SK-N-SH (cell line): ENCODE measurements at regions not wholly inside any gene's neighbourhood (a gene's known extent, or its start where the extent isn't known, plus 50 kb on each side); places are given as distances from the start of the nearest gene placed in this dataset.

ENCODE experiments used
- CTCF ChIA-PET: fragments of 300-600, 350-600 bp; formaldehyde crosslinking; extraction: SDS; loops from one replicate; lab custom pipeline; 2021; lab: Yijun Ruan, JAX
- POLR2A ChIA-PET: fragments of 350-600 bp; sonication (Branson Sonifier 250); formaldehyde crosslinking; extraction: SDS; loops from one replicate; lab custom pipeline; 2020; ENCODE audit warnings: antibody characterized with exemption, inconsistent platforms; lab: Yijun Ruan, JAX
- DNase-seq: peaks from one replicate; pipeline ENCODE4 v3.0.0; 2012
- H2AFZ ChIP-seq: fragments of 200-600 bp; sonication (generic); 2 replicates; pipeline ENCODE4 v1.8.1; 2016; ENCODE audit warnings: antibody characterized with exemption, mild to moderate bottlenecking, low read depth
- H3F3A ChIP-seq: fragments of 200-600 bp; sonication (generic); replicated peaks from 2 replicates; pipeline ENCODE3; 2016; ENCODE audit warnings: antibody characterized with exemption, mild to moderate bottlenecking; ENCODE audit not compliant: insufficient read depth
- H3K27ac ChIP-seq, 2 experiments: fragments of 200-500 bp in 1 of 2; fragments of 200-600 bp in 1 of 2; sonication (Bioruptor generic) in 1 of 2; sonication (generic), shearing (Covaris generic) in 1 of 2; 2 replicates each; pipeline versions ENCODE4 v1.5.1 to v1.6.1; 2014 to 2016; ENCODE audit warnings: low read depth in 2 of 2, inconsistent platforms in 1 of 2, low read length in 1 of 2, mild to moderate bottlenecking in 1 of 2, mixed read lengths in 1 of 2
- H3K27me3 ChIP-seq: fragments of 200-600 bp; sonication (generic), shearing (Covaris generic); 2 replicates; pipeline ENCODE4 v1.6.1; 2016; ENCODE audit warnings: mixed run types; ENCODE audit not compliant: insufficient read depth
- H3K36me3 ChIP-seq, 2 experiments: fragments of 200-500 bp in 1 of 2; fragments of 200-600 bp in 1 of 2; sonication (Bioruptor generic) in 1 of 2; sonication (generic) in 1 of 2; replicated peaks in 1 of 2; 2 replicates each; pipeline versions ENCODE3 to v1.5.1; 2014 to 2016; ENCODE audit warnings: low read length in 1 of 2, mild to moderate bottlenecking in 1 of 2; ENCODE audit not compliant: insufficient read depth in 2 of 2, control insufficient read depth in 1 of 2
- H3K4me1 ChIP-seq, 2 experiments: fragments of 200-500 bp in 1 of 2; fragments of 200-600 bp in 1 of 2; sonication (Bioruptor generic) in 1 of 2; sonication (generic), shearing (Covaris generic) in 1 of 2; 2 replicates each; pipeline versions ENCODE4 v1.5.1 to v1.6.1; 2014 to 2016; ENCODE audit warnings: low read depth in 1 of 2, low read length in 1 of 2, mixed run types in 1 of 2; ENCODE audit not compliant: insufficient read depth in 2 of 2, control insufficient read depth in 1 of 2
- H3K4me2 ChIP-seq: fragments of 200-600 bp; sonication (generic), shearing (Covaris generic); 2 replicates; pipeline ENCODE4 v1.6.1; 2017; ENCODE audit warnings: mixed run types
- H3K4me3 ChIP-seq, 2 experiments: fragments of 200-500 bp in 1 of 2; fragments of 200-600 bp in 1 of 2; sonication (Bioruptor generic) in 1 of 2; sonication (generic), shearing (Covaris generic) in 1 of 2; 2 replicates each; pipeline versions ENCODE4 v1.5.1 to v1.8.1; 2014 to 2016; ENCODE audit warnings: low read depth in 2 of 2, inconsistent platforms in 1 of 2, low read length in 1 of 2, mild to moderate bottlenecking in 1 of 2, mixed read lengths in 1 of 2, moderate library complexity in 1 of 2
- H3K79me2 ChIP-seq: fragments of 200-600 bp; sonication (generic); 2 replicates; pipeline ENCODE4 v1.8.1; 2017; ENCODE audit warnings: mild to moderate bottlenecking; ENCODE audit not compliant: insufficient read depth
- H3K9ac ChIP-seq: fragments of 200-600 bp; sonication (generic); 2 replicates; pipeline ENCODE4 v1.6.1; 2017; ENCODE audit warnings: mixed run types
- H3K9me2 ChIP-seq: fragments of 200-600 bp; sonication (generic); 2 replicates; pipeline ENCODE4 v1.6.1; 2017; ENCODE audit warnings: mixed run types
- H3K9me3 ChIP-seq: fragments of 200-600 bp; sonication (generic); 2 replicates; pipeline ENCODE4 v1.6.1; 2017; ENCODE audit warnings: mixed run types, mild to moderate bottlenecking, moderate library complexity
- H4K20me1 ChIP-seq: fragments of 200-600 bp; sonication (generic); 2 replicates; pipeline ENCODE4 v1.6.1; 2017; ENCODE audit warnings: mild to moderate bottlenecking, mixed run types; ENCODE audit not compliant: insufficient read depth
- CHD2 ChIP-seq: fragments of 150-350 bp; IDR thresholded peaks from 2 replicates; pipeline ENCODE4 v1.6.1; 2018; ENCODE audit warnings: low read length; ENCODE audit not compliant: partially characterized antibody
- ELF1 ChIP-seq: IDR thresholded peaks from 2 replicates; pipeline ENCODE4 v1.4.0; 2012
- EZH2phosphoT487 ChIP-seq: fragments of 200-600 bp; sonication (generic); IDR thresholded peaks from 2 replicates; pipeline ENCODE4 v1.6.1; 2017; ENCODE audit warnings: low read depth, mixed run types, mild to moderate bottlenecking, antibody characterized with exemption, moderate library complexity, borderline replicate concordance
- FOXJ3 ChIP-seq: sonication (generic); formaldehyde crosslinking; IDR thresholded peaks from 2 replicates; pipeline ENCODE4 v1.5.1; 2020; ENCODE audit warnings: mild to moderate bottlenecking, missing genetic modification reagents
- FOXM1 ChIP-seq: IDR thresholded peaks from 2 replicates; pipeline ENCODE4 v1.4.0; 2012; ENCODE audit warnings: low read depth, mild to moderate bottlenecking
- GATA2 ChIP-seq: sonication (generic); formaldehyde crosslinking; IDR thresholded peaks from 2 replicates; pipeline ENCODE4 v1.5.0; 2020; ENCODE audit warnings: mild to moderate bottlenecking, missing genetic modification reagents
- MAX ChIP-seq: IDR thresholded peaks from 2 replicates; pipeline ENCODE4 v1.4.0; 2012; ENCODE audit warnings: low read depth
- MXI1 ChIP-seq: IDR thresholded peaks from 2 replicates; pipeline ENCODE4 v1.6.1; 2012; ENCODE audit warnings: mild to moderate bottlenecking, low read depth, low read length, improper control_type of control experiment
- POLR2AphosphoS5 ChIP-seq: IDR thresholded peaks from 2 replicates; pipeline ENCODE4 v1.6.1; 2012; ENCODE audit warnings: low read depth, low read length
- RCOR1 ChIP-seq: fragments of 150-350 bp; IDR thresholded peaks from 2 replicates; pipeline ENCODE4 v1.6.1; 2017; ENCODE audit warnings: antibody characterized with exemption, low read length
- REST ChIP-seq: IDR thresholded peaks from 2 replicates; pipeline ENCODE4 v1.6.1; 2012; ENCODE audit warnings: mild to moderate bottlenecking, low read depth, low read length, moderate library complexity
- SIN3A ChIP-seq: IDR thresholded peaks from 2 replicates; pipeline ENCODE4 v1.6.1; 2012; ENCODE audit warnings: low read depth, mild to moderate bottlenecking, low read length, moderate library complexity, borderline replicate concordance
- SMC3 ChIP-seq: IDR thresholded peaks from 2 replicates; pipeline ENCODE4 v1.6.1; 2012; ENCODE audit warnings: low read depth, low read length, improper control_type of control experiment
- TCF12 ChIP-seq: IDR thresholded peaks from 2 replicates; pipeline ENCODE4 v1.4.0; 2012
- USF1 ChIP-seq: IDR thresholded peaks from 2 replicates; pipeline ENCODE4 v1.4.0; 2012; ENCODE audit warnings: low read depth, borderline replicate concordance
- USF2 ChIP-seq: fragments of 150-350 bp; IDR thresholded peaks from 2 replicates; pipeline ENCODE4 v1.6.1; 2017; ENCODE audit warnings: antibody characterized with exemption, low read length, low read depth, borderline replicate concordance
- YY1 ChIP-seq: IDR thresholded peaks from 2 replicates; pipeline ENCODE4 v1.4.0; 2012; ENCODE audit warnings: low read depth, mild to moderate bottlenecking
- ZBTB33 ChIP-seq: IDR thresholded peaks from 2 replicates; pipeline ENCODE4 v1.4.0; 2012; ENCODE audit warnings: low read depth, borderline replicate concordance
- WGBS: methylation state at CpG from one replicate; pipeline ENCODE4 v1.1.6; 2017; ENCODE audit warnings: low lambda C conversion rate; 5-methylcytosine and 5-hydroxymethylcytosine counted together

- Histone ChIP-seq H3K36me3 (no peaks in the 10 kb centered on the region), H3K9ac (no peak overlapping the region), H3K4me3 (no peak overlapping the region), H3F3A (no peaks in the 10 kb centered on the region), H3K9me3 (peaks cover 9% of the 10 kb centered on the region; the same call in 1 of the 2 replicates), H3K4me2 (no peak overlapping the region), H2AFZ (no peak overlapping the region), H3K4me1 (no peaks in the 10 kb centered on the region), H3K27me3 (no peaks in the 10 kb centered on the region), H4K20me1 (no peaks in the 10 kb centered on the region), H3K79me2 (no peaks in the 10 kb centered on the region), H3K27ac (no peak overlapping the region), H3K9me2 (no peaks in the 10 kb centered on the region; the same call in 1 of the 2 replicates)
- POLR2A ChIA-PET: no interaction called here
- 54% methylated on average over 7 of the region's 7 CpGs for WGBS
- DNase-seq: no peak
- CTCF ChIA-PET: no interaction called here
- no peak for TF ChIP-seq FOXM1
- TF ChIP-seq MXI1: no peak
- no peak for TF ChIP-seq POLR2AphosphoS5
- TF ChIP-seq TCF12: no peak
- no peak for TF ChIP-seq USF1
- no peak for TF ChIP-seq REST
- no peak for TF ChIP-seq ZBTB33
- no peak for TF ChIP-seq CHD2
- TF ChIP-seq RCOR1: no peak
- no peak for TF ChIP-seq FOXJ3 (CRISPR knock-in tag)
Observed at GRCh38 chr2:4675295-4675694, 971.9 kb downstream of the DCDC2C start.

GRCh38 chr2:4678927-4679326 is 975.6 kb downstream of the DCDC2C start:
- CTCF ChIA-PET: no interaction called here
- no peak overlapping the region for H3K9ac ChIP-seq
- no peak for TF ChIP-seq SIN3A
- no peak for TF ChIP-seq SMC3
- TF ChIP-seq USF2: no peak
- TF ChIP-seq EZH2phosphoT487: no peak
- no peak for TF ChIP-seq GATA2
- TF ChIP-seq USF1: no peak
- TF ChIP-seq ELF1: no peak
- TF ChIP-seq MAX: no peak
- no peak for TF ChIP-seq ZBTB33
- no peak for TF ChIP-seq YY1

More at GRCh38 chr2:4678927-4679326, 975.6 kb downstream of the DCDC2C start:
- no peaks in the 10 kb centered on the region for H3K27me3 ChIP-seq
- H4K20me1 ChIP-seq: no peaks in the 10 kb centered on the region
- H3K9me3 ChIP-seq: peaks cover 4% of the 10 kb centered on the region; the same call in 1 of the 2 replicates
- no peaks in the 10 kb centered on the region for H3K36me3 ChIP-seq
- H3K4me1 ChIP-seq: no peaks in the 10 kb centered on the region
- WGBS: 9% methylated on average over 4 of the region's 4 CpGs
- H3K9me2 ChIP-seq: no peaks in the 10 kb centered on the region
- POLR2A ChIA-PET: no interaction called here
- H3K4me3 ChIP-seq: no peak overlapping the region
- DNase-seq: no peak
- no peaks in the 10 kb centered on the region for H3F3A ChIP-seq
- no peak overlapping the region for H3K27ac ChIP-seq
- H3K4me2 ChIP-seq: no peak overlapping the region
- H2AFZ ChIP-seq: no peak overlapping the region
- H3K79me2 ChIP-seq: no peaks in the 10 kb centered on the region
